ENCODE measurements at regions not wholly inside any gene's neighbourhood (a gene's known extent, or its start where the extent isn't known, plus 50 kb on each side); places are given as distances from the start of the nearest gene placed in this dataset.

DNA sequence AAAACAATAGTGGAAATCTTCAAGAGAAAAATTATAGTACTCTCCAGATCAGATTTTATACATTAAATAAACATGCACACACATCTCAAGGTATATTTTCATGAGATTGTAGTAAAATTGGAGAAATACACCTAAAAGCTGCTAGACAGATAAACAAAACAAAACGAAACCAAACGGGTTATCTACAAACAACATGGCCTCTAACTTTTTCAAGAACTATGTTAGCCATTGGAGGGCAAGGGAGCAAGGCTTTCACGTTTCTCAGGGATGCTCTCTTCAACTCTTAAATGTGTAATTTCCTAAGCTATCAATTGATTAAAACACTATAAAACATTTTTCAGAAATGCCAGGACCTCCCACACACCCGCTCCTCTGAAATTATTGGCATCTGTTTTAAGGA, 1262.4 kb upstream of the PCDH20 start:
- Mint-ChIP-seq H3K36me3 (no peaks in the 10 kb centered on the region), H3K9me3 (peaks cover 4% of the 10 kb centered on the region; the same call in 1 of the 2 replicates), H3K27ac (no peak overlapping the region), H3K4me1 (no peaks in the 10 kb centered on the region), H3K4me3 (no peak overlapping the region), H3K27me3 (ENCODE audit: low read depth) (no peaks in the 10 kb centered on the region)
- DNase-seq (ENCODE audit: low spot score) (no peak), ATAC-seq (no peak)
- TF ChIP-seq ZNF671 (CRISPR knock-in tag; IDR thresholded peaks at IDR 0.05) (no peak), GTF2I (CRISPR knock-in tag; conservative IDR thresholded peaks at IDR 0.05) (no peak), NR3C1 (CRISPR knock-in tag; conservative IDR thresholded peaks at IDR 0.05; ENCODE audit: low read depth) (no peak), ELF4 (CRISPR knock-in tag; IDR thresholded peaks at IDR 0.05; ENCODE audit: low read depth) (no peak)
- ChIA-PET CTCF (no interaction called here), POLR2A (no interaction called here)

DNA sequence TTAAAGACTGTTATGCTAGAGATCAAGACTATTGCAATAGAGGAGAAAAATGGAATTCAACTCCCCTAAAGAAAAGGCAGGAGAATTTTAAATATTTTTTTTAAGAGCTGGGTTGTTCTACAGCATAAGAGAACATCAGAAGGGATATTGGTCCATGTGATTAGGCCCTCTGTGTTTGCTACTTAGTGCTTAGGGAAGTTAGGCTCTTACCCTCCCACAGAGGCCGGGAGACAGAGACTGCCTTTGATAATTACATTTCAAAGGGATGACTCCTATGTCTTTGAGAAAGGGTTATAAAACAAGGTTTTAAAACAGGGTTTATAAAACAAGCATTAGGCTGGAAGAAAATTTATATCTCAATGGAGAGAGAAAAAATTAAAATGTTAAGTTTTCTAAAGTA, 1248.1 kb upstream of the PCDH20 start:
- H3K27ac Mint-ChIP-seq = no peak overlapping the region
- H3K4me3 Mint-ChIP-seq = no peak overlapping the region
- POLR2A ChIA-PET = no interaction called here
- H3K9me3 Mint-ChIP-seq = no peaks in the 10 kb centered on the region
- CTCF ChIA-PET = no interaction called here
- DNase-seq (ENCODE audit: low spot score) (no peak), ATAC-seq (peak; percentile 56; the same call in 1 of the 2 replicates)
- no peaks in the 10 kb centered on the region for H3K27me3 Mint-ChIP-seq (ENCODE audit: low read depth)
- TF ChIP-seq, protein P1, sequence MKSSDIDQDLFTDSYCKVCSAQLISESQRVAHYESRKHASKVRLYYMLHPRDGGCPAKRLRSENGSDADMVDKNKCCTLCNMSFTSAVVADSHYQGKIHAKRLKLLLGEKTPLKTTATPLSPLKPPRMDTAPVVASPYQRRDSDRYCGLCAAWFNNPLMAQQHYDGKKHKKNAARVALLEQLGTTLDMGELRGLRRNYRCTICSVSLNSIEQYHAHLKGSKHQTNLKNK (CRISPR knock-in tag; IDR thresholded peaks at IDR 0.05) = no peak
- TF ChIP-seq ZNF232 (CRISPR knock-in tag; IDR thresholded peaks at IDR 0.05) (no peak), ZNF423 (CRISPR knock-in tag; IDR thresholded peaks at IDR 0.05) (no peak), FOXP1 (CRISPR knock-in tag; IDR thresholded peaks at IDR 0.05; ENCODE audit: borderline replicate concordance) (no peak), CREM (CRISPR knock-in tag; IDR thresholded peaks at IDR 0.05) (no peak), ZBTB21 (CRISPR knock-in tag; IDR thresholded peaks at IDR 0.05; ENCODE audit: borderline replicate concordance) (no peak), TP53 (CRISPR knock-in tag; IDR thresholded peaks at IDR 0.05) (no peak), ZNF121 (CRISPR knock-in tag; IDR thresholded peaks at IDR 0.05) (no peak), SOX15 (CRISPR knock-in tag; IDR thresholded peaks at IDR 0.05) (no peak), GTF2I (CRISPR knock-in tag; conservative IDR thresholded peaks at IDR 0.05) (no peak), ZNF416 (CRISPR knock-in tag; IDR thresholded peaks at IDR 0.05) (no peak), GRHL2 (CRISPR knock-in tag; IDR thresholded peaks at IDR 0.05; ENCODE audit: insufficient replicate concordance, severe bottlenecking) (no peak), ZNF396 (CRISPR knock-in tag; IDR thresholded peaks at IDR 0.05; ENCODE audit: borderline replicate concordance) (no peak), NFYB (CRISPR knock-in tag; conservative IDR thresholded peaks at IDR 0.05; ENCODE audit: low read depth) (no peak)
- TF ChIP-seq, protein P2, sequence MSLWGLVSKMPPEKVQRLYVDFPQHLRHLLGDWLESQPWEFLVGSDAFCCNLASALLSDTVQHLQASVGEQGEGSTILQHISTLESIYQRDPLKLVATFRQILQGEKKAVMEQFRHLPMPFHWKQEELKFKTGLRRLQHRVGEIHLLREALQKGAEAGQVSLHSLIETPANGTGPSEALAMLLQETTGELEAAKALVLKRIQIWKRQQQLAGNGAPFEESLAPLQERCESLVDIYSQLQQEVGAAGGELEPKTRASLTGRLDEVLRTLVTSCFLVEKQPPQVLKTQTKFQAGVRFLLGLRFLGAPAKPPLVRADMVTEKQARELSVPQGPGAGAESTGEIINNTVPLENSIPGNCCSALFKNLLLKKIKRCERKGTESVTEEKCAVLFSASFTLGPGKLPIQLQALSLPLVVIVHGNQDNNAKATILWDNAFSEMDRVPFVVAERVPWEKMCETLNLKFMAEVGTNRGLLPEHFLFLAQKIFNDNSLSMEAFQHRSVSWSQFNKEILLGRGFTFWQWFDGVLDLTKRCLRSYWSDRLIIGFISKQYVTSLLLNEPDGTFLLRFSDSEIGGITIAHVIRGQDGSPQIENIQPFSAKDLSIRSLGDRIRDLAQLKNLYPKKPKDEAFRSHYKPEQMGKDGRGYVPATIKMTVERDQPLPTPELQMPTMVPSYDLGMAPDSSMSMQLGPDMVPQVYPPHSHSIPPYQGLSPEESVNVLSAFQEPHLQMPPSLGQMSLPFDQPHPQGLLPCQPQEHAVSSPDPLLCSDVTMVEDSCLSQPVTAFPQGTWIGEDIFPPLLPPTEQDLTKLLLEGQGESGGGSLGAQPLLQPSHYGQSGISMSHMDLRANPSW (CRISPR knock-in tag; conservative IDR thresholded peaks at IDR 0.05; ENCODE audit: low read depth) = no peak
- TF ChIP-seq, protein P3, sequence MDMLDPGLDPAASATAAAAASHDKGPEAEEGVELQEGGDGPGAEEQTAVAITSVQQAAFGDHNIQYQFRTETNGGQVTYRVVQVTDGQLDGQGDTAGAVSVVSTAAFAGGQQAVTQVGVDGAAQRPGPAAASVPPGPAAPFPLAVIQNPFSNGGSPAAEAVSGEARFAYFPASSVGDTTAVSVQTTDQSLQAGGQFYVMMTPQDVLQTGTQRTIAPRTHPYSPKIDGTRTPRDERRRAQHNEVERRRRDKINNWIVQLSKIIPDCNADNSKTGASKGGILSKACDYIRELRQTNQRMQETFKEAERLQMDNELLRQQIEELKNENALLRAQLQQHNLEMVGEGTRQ (CRISPR knock-in tag; IDR thresholded peaks at IDR 0.05) = no peak
- TF ChIP-seq, protein P4, sequence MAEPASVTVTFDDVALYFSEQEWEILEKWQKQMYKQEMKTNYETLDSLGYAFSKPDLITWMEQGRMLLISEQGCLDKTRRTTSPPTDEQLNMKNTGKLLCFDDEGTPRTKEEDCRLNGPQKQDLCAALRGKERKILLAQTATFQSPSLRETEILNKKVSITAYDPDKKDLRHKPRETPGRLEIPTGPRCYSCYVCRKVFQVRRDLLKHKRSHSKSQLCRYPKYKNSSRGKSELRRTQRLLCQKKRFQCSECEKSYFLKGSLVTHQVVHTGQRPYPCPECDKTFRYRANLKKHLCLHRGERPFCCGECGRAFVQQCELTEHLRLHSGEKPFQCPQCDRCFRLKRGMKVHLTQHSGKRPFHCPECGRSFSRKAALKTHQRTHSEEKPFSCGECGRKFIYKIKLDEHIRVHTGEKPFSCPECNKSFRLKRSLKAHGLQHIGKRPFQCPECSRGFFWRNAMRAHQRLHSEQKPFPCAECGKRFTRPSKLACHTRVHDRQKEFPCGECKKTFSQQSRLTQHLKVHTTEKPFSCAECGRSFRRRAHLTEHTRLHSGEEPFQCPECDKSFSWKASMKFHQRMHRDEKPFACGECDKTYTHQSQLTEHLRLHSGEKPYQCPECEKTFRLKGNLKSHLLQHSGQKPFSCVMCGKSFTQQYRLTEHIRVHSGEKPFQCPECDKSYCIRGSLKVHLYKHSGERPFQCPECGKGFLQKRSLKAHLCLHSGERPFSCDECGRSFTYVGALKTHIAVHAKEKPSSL (CRISPR knock-in tag; conservative IDR thresholded peaks at IDR 0.05) = no peak
- TF ChIP-seq, protein P5, sequence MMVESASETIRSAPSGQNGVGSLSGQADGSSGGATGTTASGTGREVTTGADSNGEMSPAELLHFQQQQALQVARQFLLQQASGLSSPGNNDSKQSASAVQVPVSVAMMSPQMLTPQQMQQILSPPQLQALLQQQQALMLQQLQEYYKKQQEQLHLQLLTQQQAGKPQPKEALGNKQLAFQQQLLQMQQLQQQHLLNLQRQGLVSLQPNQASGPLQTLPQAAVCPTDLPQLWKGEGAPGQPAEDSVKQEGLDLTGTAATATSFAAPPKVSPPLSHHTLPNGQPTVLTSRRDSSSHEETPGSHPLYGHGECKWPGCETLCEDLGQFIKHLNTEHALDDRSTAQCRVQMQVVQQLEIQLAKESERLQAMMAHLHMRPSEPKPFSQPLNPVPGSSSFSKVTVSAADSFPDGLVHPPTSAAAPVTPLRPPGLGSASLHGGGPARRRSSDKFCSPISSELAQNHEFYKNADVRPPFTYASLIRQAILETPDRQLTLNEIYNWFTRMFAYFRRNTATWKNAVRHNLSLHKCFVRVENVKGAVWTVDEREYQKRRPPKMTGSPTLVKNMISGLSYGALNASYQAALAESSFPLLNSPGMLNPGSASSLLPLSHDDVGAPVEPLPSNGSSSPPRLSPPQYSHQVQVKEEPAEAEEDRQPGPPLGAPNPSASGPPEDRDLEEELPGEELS (CRISPR knock-in tag; IDR thresholded peaks at IDR 0.05) = no peak
- TF ChIP-seq, protein P6, sequence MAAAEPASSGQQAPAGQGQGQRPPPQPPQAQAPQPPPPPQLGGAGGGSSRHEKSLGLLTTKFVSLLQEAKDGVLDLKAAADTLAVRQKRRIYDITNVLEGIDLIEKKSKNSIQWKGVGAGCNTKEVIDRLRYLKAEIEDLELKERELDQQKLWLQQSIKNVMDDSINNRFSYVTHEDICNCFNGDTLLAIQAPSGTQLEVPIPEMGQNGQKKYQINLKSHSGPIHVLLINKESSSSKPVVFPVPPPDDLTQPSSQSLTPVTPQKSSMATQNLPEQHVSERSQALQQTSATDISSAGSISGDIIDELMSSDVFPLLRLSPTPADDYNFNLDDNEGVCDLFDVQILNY (CRISPR knock-in tag; IDR thresholded peaks at IDR 0.05) = no peak
- TF ChIP-seq, protein P7, sequence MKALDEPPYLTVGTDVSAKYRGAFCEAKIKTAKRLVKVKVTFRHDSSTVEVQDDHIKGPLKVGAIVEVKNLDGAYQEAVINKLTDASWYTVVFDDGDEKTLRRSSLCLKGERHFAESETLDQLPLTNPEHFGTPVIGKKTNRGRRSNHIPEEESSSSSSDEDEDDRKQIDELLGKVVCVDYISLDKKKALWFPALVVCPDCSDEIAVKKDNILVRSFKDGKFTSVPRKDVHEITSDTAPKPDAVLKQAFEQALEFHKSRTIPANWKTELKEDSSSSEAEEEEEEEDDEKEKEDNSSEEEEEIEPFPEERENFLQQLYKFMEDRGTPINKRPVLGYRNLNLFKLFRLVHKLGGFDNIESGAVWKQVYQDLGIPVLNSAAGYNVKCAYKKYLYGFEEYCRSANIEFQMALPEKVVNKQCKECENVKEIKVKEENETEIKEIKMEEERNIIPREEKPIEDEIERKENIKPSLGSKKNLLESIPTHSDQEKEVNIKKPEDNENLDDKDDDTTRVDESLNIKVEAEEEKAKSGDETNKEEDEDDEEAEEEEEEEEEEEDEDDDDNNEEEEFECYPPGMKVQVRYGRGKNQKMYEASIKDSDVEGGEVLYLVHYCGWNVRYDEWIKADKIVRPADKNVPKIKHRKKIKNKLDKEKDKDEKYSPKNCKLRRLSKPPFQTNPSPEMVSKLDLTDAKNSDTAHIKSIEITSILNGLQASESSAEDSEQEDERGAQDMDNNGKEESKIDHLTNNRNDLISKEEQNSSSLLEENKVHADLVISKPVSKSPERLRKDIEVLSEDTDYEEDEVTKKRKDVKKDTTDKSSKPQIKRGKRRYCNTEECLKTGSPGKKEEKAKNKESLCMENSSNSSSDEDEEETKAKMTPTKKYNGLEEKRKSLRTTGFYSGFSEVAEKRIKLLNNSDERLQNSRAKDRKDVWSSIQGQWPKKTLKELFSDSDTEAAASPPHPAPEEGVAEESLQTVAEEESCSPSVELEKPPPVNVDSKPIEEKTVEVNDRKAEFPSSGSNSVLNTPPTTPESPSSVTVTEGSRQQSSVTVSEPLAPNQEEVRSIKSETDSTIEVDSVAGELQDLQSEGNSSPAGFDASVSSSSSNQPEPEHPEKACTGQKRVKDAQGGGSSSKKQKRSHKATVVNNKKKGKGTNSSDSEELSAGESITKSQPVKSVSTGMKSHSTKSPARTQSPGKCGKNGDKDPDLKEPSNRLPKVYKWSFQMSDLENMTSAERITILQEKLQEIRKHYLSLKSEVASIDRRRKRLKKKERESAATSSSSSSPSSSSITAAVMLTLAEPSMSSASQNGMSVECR (CRISPR knock-in tag; IDR thresholded peaks at IDR 0.05; ENCODE audit: borderline replicate concordance) = no peak
- peaks cover 8% of the 10 kb centered on the region for H3K4me1 Mint-ChIP-seq
- H3K36me3 Mint-ChIP-seq = no peaks in the 10 kb centered on the region
